Thymus (tissue), 11 donors: ENCODE measurements at regions not wholly inside any gene's neighbourhood (a gene's known extent, or its start where the extent isn't known, plus 50 kb on each side); places are given as distances from the start of the nearest gene placed in this dataset.
"Not testable (repeated sequence)": the region's sequence is repeated elsewhere in the genome, so short reads cannot be mapped to it uniquely, and the experiment has no call there.

Experiments
- DNase-seq, 9 donors: peaks; one replicate each; pipeline ENCODE4 v3.0.0-alpha.2; 2013; ENCODE audit warnings: low spot score in 9 of 9, low read depth in 6 of 9, missing footprints in 1 of 9
- H3K27ac ChIP-seq, 2 donors: one replicate each; pipeline ENCODE4 v1.5.1; 2013; ENCODE audit warnings: control low read depth in 1 of 2, low read depth in 1 of 2, low read length in 1 of 2, mild to moderate bottlenecking in 1 of 2, moderate library complexity in 1 of 2
- H3K27me3 ChIP-seq, 2 donors: one replicate each; pipeline ENCODE4 v1.5.1; 2013; ENCODE audit warnings: low read length in 1 of 2; ENCODE audit not compliant: control insufficient read depth in 2 of 2, insufficient read depth in 1 of 2
- H3K36me3 ChIP-seq, 2 donors: one replicate each; pipeline ENCODE4 v1.5.1; 2013; ENCODE audit warnings: low read length in 1 of 2, mild to moderate bottlenecking in 1 of 2, moderate library complexity in 1 of 2; ENCODE audit not compliant: control insufficient read depth in 2 of 2, insufficient read depth in 2 of 2
- H3K4me1 ChIP-seq, 2 donors: one replicate each; pipeline ENCODE4 v1.5.1; 2013; ENCODE audit warnings: low read length in 2 of 2; ENCODE audit not compliant: control insufficient read depth in 2 of 2, insufficient read depth in 2 of 2
- H3K4me3 ChIP-seq, 2 donors: one replicate each; pipeline ENCODE4 v1.5.1; 2013; ENCODE audit warnings: low read length in 2 of 2, control low read depth in 1 of 2, mild to moderate bottlenecking in 1 of 2
- H3K9me3 ChIP-seq, 2 donors: one replicate each; pipeline ENCODE4 v1.5.1; 2013; ENCODE audit warnings: low read length in 1 of 2, mild to moderate bottlenecking in 1 of 2; ENCODE audit not compliant: control insufficient read depth in 2 of 2, insufficient read depth in 1 of 2
- WGBS: extraction: QIAGEN DNeasy Blood & Tissue Kit; methylation state at CpG from one replicate; pipeline ENCODE4 v1.1.7; 2013; 5-methylcytosine and 5-hydroxymethylcytosine counted together
- donor health status: healthy.

DNA sequence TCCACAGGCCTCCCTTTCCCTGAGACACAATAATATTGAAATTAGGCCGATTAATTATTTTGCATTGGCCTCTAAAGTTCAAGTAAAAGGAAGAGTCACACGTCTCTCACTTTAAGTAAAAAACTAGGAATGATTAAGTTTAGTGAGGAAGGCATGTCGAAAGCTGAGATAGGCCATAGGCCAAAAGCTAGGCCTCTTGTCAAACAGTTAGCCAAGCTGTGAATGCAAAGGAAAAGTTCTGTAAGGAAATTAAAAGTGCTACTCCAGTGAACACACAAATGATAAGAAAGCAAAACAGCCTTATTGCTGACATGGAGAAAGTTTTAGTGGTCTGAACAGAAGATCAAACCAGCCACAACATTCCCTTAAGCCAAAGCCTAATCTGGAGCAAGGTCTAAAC lies 91.4 kb upstream of the ZC3H11B start:
- H3K9me3 ChIP-seq, H3K4me3 ChIP-seq, H3K27me3 ChIP-seq, H3K27ac ChIP-seq, H3K36me3 ChIP-seq, H3K4me1 ChIP-seq, DNase-seq: not testable (repeated sequence)
- 93% methylated on average over 3 of the region's 3 CpGs for WGBS

DNA sequence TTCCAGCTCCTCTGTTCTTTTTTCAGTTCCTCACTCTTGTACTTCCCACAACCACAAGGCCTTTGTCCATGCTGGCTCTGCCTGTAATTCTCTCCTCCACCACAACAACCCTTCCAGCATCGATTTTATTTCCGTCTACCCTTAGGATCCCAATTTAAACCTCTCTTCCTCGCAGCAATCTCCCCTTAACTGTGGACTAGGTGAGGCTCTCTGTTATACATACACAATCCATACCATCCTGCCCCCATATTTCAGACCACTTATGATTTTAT lies 90.4 kb upstream of the ZC3H11B start:
- no peaks in the 10 kb centered on the region for H3K27me3 ChIP-seq
- H3K9me3 ChIP-seq = no peaks in the 10 kb centered on the region
- 95% methylated on average over 3 of the region's 3 CpGs for WGBS
- H3K27ac ChIP-seq = no peak overlapping the region
- H3K36me3 ChIP-seq = no peaks in the 10 kb centered on the region
- DNase-seq = no peak
- no peaks in the 10 kb centered on the region for H3K4me1 ChIP-seq
- H3K4me3 ChIP-seq = no peak overlapping the region

DNA sequence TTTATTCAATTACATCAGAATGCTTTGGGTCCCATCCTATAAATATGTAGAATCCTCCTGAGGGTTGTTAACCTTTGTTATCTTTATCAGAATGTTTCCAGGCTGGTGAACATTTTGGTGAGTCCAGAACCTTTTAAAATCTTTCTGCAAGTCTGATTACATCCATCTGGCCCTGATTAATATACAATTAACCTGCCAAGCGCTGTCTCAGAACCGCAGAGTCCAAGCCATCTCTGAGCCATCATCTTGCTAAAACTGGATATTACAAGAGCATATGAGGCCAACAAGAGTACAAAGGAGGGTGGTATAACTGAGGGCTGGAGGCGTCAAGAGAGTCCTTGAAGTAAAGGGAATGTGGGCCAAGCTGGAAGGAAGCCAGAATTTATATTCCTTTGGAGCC lies 88.6 kb upstream of the ZC3H11B start:
- Histone ChIP-seq H3K27ac (no peak overlapping the region), H3K4me3 (no peak overlapping the region), H3K27me3 (no peaks in the 10 kb centered on the region), H3K4me1 (no peaks in the 10 kb centered on the region), H3K36me3 (no peaks in the 10 kb centered on the region), H3K9me3 (no peaks in the 10 kb centered on the region)
- DNase-seq = no peak
- WGBS = 89% methylated on average over 3 of the region's 3 CpGs

DNA sequence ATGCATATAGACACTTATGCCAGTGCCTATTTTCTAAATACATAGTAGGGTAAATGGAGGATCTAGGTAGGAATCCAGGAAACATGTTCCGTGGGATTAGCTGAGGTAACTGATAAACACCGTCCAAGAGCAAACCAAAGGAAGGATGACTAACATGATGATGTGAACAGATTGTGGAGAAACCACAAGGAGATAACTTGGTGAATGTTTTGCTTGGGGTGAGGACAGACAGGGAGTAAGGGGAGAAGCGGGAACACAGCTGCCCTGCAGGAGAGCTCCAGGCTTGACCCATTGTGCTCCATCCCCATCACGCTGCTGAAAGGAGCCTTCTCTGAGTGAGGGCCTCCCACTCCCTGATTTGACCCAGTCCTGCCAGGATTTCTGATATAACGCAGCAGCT lies 87.0 kb upstream of the ZC3H11B start:
- 90% methylated on average over 5 of the region's 5 CpGs for WGBS
- no peak for DNase-seq
- Histone ChIP-seq H3K4me1 (no peaks in the 10 kb centered on the region), H3K36me3 (no peaks in the 10 kb centered on the region), H3K9me3 (no peaks in the 10 kb centered on the region), H3K4me3 (no peak overlapping the region), H3K27ac (no peak overlapping the region), H3K27me3 (no peaks in the 10 kb centered on the region)

GRCh38 chr1:219697682-219698081 lies 84.8 kb upstream of the ZC3H11B start:
- DNase-seq = no peak
- Histone ChIP-seq H3K4me1 (no peaks in the 10 kb centered on the region), H3K9me3 (no peaks in the 10 kb centered on the region), H3K4me3 (no peak overlapping the region), H3K36me3 (no peaks in the 10 kb centered on the region), H3K27me3 (no peaks in the 10 kb centered on the region), H3K27ac (no peak overlapping the region)
- WGBS = 83% methylated on average over 1 of the region's 1 CpG

DNA sequence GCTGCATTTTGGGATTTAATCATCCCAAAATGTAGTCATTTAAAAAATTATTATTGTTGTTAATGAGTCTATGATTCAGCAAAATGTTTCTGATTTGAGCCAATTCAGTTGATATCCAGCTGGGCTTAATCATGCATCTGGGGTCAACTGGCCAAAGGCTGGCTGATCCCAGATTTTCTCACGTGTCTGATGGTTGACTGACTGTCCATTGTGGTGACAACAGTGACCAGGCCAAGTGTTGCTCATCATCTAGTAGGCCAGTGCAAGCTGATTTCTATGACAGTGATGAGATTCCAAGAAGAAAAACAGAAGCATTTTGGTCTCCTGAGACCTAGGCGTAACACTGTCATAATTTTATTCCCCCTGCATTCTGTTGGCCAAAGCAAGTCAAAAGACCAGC lies 80.1 kb upstream of the ZC3H11B start:
- DNase-seq = no peak
- Histone ChIP-seq H3K4me3 (no peak overlapping the region), H3K27ac (no peak overlapping the region), H3K27me3 (no peaks in the 10 kb centered on the region), H3K4me1 (no peaks in the 10 kb centered on the region), H3K36me3 (no peaks in the 10 kb centered on the region), H3K9me3 (no peaks in the 10 kb centered on the region)
- 80% methylated on average over 2 of the region's 2 CpGs for WGBS

DNA sequence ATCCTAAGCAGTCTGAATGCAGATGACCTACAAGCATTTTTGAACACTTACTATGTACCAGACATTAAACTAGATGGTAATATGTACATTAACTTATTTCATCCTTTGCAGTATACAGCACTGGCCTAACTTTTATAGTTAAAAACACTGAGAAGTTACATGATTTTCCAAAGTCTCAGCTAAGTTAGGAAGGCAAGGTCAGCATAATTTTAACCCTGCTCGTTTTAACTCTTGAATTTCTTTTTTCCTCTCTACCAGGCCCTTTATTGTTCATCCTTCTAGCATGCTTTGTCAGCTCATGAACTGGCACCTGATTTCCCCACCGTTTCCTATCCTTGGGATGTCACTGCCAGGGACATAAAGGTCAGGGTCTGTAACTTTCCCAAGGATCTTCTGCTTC lies 76.9 kb upstream of the ZC3H11B start:
- no peak overlapping the region for H3K27ac ChIP-seq
- no peak overlapping the region for H3K4me3 ChIP-seq
- no peaks in the 10 kb centered on the region for H3K9me3 ChIP-seq
- no peaks in the 10 kb centered on the region for H3K4me1 ChIP-seq
- DNase-seq = no peak
- 64% methylated on average over 2 of the region's 2 CpGs for WGBS
- H3K36me3 ChIP-seq = no peaks in the 10 kb centered on the region
- no peaks in the 10 kb centered on the region for H3K27me3 ChIP-seq

DNA sequence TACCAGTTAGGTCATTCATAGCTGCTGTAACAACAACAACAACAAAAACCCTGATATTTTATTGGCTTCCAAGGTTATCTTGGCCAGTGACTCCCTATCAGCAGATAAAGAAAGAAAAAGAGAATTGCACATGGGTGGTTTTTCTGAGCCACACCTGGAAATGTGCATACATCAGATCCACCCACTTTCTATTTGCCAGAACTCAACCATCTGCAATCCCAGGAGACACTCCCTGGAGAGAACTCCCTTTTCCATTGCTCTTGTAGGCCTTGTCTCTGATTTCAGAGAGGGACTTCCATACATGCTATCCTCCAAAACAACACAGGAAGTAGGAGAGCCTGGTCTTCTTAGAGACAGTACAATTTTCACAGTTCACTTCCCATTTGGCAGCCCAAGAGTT lies 74.9 kb upstream of the ZC3H11B start:
- Histone ChIP-seq H3K27ac (no peak overlapping the region), H3K9me3 (no peaks in the 10 kb centered on the region), H3K36me3 (no peaks in the 10 kb centered on the region), H3K4me1 (no peaks in the 10 kb centered on the region), H3K4me3 (no peak overlapping the region), H3K27me3 (no peaks in the 10 kb centered on the region)
- DNase-seq = no peak

GRCh38 chr1:219686171-219686570 lies 73.3 kb upstream of the ZC3H11B start:
- Histone ChIP-seq H3K27me3 (no peaks in the 10 kb centered on the region), H3K4me1 (no peaks in the 10 kb centered on the region), H3K36me3 (no peaks in the 10 kb centered on the region), H3K9me3 (no peaks in the 10 kb centered on the region), H3K4me3 (no peak overlapping the region), H3K27ac (no peak overlapping the region)
- DNase-seq = no peak
- WGBS = 98% methylated on average over 2 of the region's 2 CpGs

DNA sequence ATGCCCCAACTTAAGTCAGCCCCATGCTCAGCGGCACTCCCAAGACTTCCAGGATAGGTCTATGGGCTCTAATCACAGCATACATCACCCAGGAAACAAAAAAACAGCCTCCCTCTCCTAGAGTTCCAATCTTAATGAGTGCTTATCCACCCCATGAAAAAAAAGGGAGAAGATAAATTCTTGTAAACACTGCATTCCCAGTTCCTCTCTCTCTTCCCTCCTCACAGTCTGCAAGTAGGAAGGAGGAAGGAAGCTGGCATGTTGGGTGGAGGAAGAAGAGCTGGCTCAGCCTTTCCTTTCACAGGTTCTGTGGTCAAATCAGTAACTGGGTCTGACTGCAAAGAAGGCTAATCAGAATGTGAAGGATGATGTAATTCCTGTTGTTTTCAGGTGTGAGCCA lies 69.9 kb upstream of the ZC3H11B start:
- H3K9me3 ChIP-seq = no peaks in the 10 kb centered on the region
- H3K4me1 ChIP-seq = no peaks in the 10 kb centered on the region
- H3K27ac ChIP-seq = no peak overlapping the region
- H3K36me3 ChIP-seq = no peaks in the 10 kb centered on the region
- WGBS = 91% methylated on average over 1 of the region's 1 CpG
- DNase-seq = no peak
- no peak overlapping the region for H3K4me3 ChIP-seq
- H3K27me3 ChIP-seq = no peaks in the 10 kb centered on the region
